DOHH2 (cell line): ENCODE measurements at regions not wholly inside any gene's neighbourhood (a gene's known extent, or its start where the extent isn't known, plus 50 kb on each side); places are given as distances from the start of the nearest gene placed in this dataset.

Experiments
- H3F3A ChIP-seq: fragments of 200-600 bp; sonication (generic), shearing (Covaris generic); 2 replicates; pipeline ENCODE4 v1.6.0; 2016; ENCODE audit warnings: antibody characterized with exemption, mild to moderate bottlenecking; ENCODE audit not compliant: control insufficient read depth, insufficient read depth
- H3K27ac ChIP-seq: fragments of 200-600 bp; sonication (generic); 2 replicates; pipeline ENCODE4 v1.5.1; 2014; ENCODE audit warnings: low read depth, mild to moderate bottlenecking, low read length, moderate library complexity
- H3K27me3 ChIP-seq: fragments of 200-600 bp; sonication (generic); 2 replicates; pipeline ENCODE4 v1.6.1; 2014; ENCODE audit warnings: mild to moderate bottlenecking, low read length, mixed read lengths; ENCODE audit not compliant: control insufficient read depth
- H3K36me3 ChIP-seq: fragments of 200-600 bp; sonication (generic); 2 replicates; pipeline ENCODE4 v1.6.1; 2014; ENCODE audit warnings: mild to moderate bottlenecking, low read length, moderate library complexity, mixed read lengths; ENCODE audit not compliant: control insufficient read depth
- H3K4me1 ChIP-seq: fragments of 200-600 bp; sonication (generic); 2 replicates; pipeline ENCODE4 v1.6.1; 2014; ENCODE audit warnings: mild to moderate bottlenecking, low read length, mixed read lengths; ENCODE audit not compliant: control insufficient read depth
- H3K4me2 ChIP-seq: fragments of 200-600 bp; sonication (generic); 2 replicates; pipeline ENCODE4 v1.6.0; 2014; ENCODE audit warnings: mild to moderate bottlenecking, low read length, moderate library complexity
- H3K4me3 ChIP-seq: fragments of 200-600 bp; sonication (generic); 2 replicates; pipeline ENCODE4 v1.5.1; 2014; ENCODE audit warnings: mild to moderate bottlenecking, low read length, mixed read lengths
- H3K79me2 ChIP-seq: fragments of 200-600 bp; sonication (generic); 2 replicates; pipeline ENCODE4 v1.6.1; 2014; ENCODE audit warnings: mild to moderate bottlenecking, low read length, mixed read lengths; ENCODE audit not compliant: control insufficient read depth
- H3K9me2 ChIP-seq: fragments of 200-600 bp; sonication (generic); replicated peaks from 2 replicates; pipeline ENCODE4 v1.6.1; 2014; ENCODE audit warnings: mild to moderate bottlenecking, low read length, mixed read lengths; ENCODE audit not compliant: control insufficient read depth
- H3K9me3 ChIP-seq: fragments of 200-600 bp; sonication (generic); 2 replicates; pipeline ENCODE4 v1.6.1; 2014; ENCODE audit warnings: antibody characterized with exemption, low read length, mixed read lengths; ENCODE audit not compliant: control insufficient read depth, insufficient read depth
- H4K20me1 ChIP-seq: fragments of 200-600 bp; sonication (generic); 2 replicates; pipeline ENCODE4 v1.6.0; 2014; ENCODE audit warnings: low read depth, mild to moderate bottlenecking, antibody characterized with exemption, low read length, moderate library complexity; ENCODE audit not compliant: control insufficient read depth, insufficient read depth
- EZH2phosphoT487 ChIP-seq: fragments of 200-600 bp; sonication (generic); IDR thresholded peaks from 2 replicates; pipeline ENCODE4 v1.6.1; 2017; ENCODE audit warnings: borderline replicate concordance, mild to moderate bottlenecking, antibody characterized with exemption, low read length, moderate library complexity, mixed read lengths
- TF ChIP-seq, protein P1 (sequence below): fragments of 200-600 bp; sonication (generic); IDR thresholded peaks from one replicate; pipeline ENCODE4 v1.5.1; 2014; ENCODE audit warnings: antibody characterized with exemption, mild to moderate bottlenecking, low read depth, low read length; ENCODE audit not compliant: poor library complexity, severe bottlenecking

DNA sequence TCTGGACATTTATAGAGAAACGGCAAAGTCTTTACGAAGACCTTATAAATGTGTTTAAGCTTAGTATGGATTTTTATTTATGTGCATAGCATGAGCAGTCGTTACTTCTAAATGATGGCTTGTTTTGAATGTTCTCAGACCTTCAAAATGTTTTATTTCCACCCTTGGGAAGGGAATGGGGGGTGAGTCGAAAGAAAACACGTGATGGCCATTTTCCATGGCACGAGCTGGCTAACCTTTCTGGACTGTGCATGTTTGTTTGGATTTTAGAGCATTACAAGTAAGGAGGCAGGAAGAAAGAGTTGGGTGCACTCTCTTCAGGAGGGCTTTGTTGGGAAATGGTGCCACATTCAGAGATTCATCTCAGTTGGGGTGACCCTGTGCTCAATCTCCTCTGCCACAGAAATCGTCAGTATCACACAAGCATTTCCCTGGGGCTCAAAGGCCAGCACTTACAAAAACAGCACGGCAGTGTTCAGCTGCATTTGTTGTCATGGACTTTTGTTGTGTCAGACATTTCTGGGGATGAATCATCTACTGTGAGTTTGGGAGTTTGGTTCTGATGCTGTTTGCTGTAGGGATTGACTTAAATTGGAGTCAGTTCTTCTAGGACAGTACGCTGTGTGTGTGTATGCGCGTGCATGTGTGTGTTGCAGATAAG lies 52.3 kb upstream of the ADAMTS9 start:
- H3K79me2 ChIP-seq, result no peaks in the 10 kb centered on the region
- no peaks in the 10 kb centered on the region for H3F3A ChIP-seq
- no peaks in the 10 kb centered on the region for H3K4me1 ChIP-seq
- no peaks in the 10 kb centered on the region for H3K9me3 ChIP-seq
- no peaks in the 10 kb centered on the region for H3K9me2 ChIP-seq
- no peak overlapping the region for H3K4me3 ChIP-seq
- no peak overlapping the region for H3K4me2 ChIP-seq
- H4K20me1 ChIP-seq, result no peaks in the 10 kb centered on the region
- no peak for TF ChIP-seq EZH2phosphoT487
- TF ChIP-seq, protein P1, sequence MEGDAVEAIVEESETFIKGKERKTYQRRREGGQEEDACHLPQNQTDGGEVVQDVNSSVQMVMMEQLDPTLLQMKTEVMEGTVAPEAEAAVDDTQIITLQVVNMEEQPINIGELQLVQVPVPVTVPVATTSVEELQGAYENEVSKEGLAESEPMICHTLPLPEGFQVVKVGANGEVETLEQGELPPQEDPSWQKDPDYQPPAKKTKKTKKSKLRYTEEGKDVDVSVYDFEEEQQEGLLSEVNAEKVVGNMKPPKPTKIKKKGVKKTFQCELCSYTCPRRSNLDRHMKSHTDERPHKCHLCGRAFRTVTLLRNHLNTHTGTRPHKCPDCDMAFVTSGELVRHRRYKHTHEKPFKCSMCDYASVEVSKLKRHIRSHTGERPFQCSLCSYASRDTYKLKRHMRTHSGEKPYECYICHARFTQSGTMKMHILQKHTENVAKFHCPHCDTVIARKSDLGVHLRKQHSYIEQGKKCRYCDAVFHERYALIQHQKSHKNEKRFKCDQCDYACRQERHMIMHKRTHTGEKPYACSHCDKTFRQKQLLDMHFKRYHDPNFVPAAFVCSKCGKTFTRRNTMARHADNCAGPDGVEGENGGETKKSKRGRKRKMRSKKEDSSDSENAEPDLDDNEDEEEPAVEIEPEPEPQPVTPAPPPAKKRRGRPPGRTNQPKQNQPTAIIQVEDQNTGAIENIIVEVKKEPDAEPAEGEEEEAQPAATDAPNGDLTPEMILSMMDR, result no peak
- H3K27ac ChIP-seq, result no peak overlapping the region
- no peaks in the 10 kb centered on the region for H3K27me3 ChIP-seq
- no peaks in the 10 kb centered on the region for H3K36me3 ChIP-seq
